ENCODE measurements at regions not wholly inside any gene's neighbourhood (a gene's known extent, or its start where the extent isn't known, plus 50 kb on each side); places are given as distances from the start of the nearest gene placed in this dataset.

- Histone ChIP-seq H3K27me3 (ENCODE audit: control insufficient read depth, insufficient read depth, low read length) (peaks cover 4% of the 10 kb centered on the region), H2BK120ac (ENCODE audit: low read depth, low read length) (no peak overlapping the region), H3K56ac (ENCODE audit: extremely low read depth, insufficient read depth, low read length) (no peak overlapping the region), H2AFZ (replicated peaks; ENCODE audit: low read length, poor library complexity) (no peak overlapping the region), H3K23ac (ENCODE audit: low read depth, low read length) (no peak overlapping the region), H4K91ac (ENCODE audit: insufficient read depth, low read depth, low read length) (no peak overlapping the region), H3K4me2 (ENCODE audit: low read depth, low read length) (no peak overlapping the region), H3K79me1 (ENCODE audit: low read depth in 1 of 2, low read length in 2 of 2) (no peaks in the 10 kb centered on the region), H2AK5ac (ENCODE audit: low read depth, low read length) (no peak overlapping the region), H3K9me1 (ENCODE audit: insufficient read depth, low read length) (no peaks in the 10 kb centered on the region), H3K18ac (ENCODE audit: low read depth, low read length) (no peak overlapping the region), H4K8ac (ENCODE audit: low read depth in 2 of 2, low read length in 2 of 2) (no peak overlapping the region), H3K36me3 (ENCODE audit: control insufficient read depth, insufficient read depth, low read length) (no peaks in the 10 kb centered on the region), H2BK15ac (ENCODE audit: low read depth, low read length) (no peak overlapping the region), H3K9ac (ENCODE audit: low read depth, low read length) (no peak overlapping the region), H3K27ac (ENCODE audit: insufficient read depth, low read length) (no peak overlapping the region), H3K4me3 (ENCODE audit: insufficient read depth, low read depth, low read length) (no peak overlapping the region), H4K5ac (ENCODE audit: low read depth, low read length) (no peak overlapping the region), H2BK5ac (ENCODE audit: low read depth, low read length, poor library complexity, severe bottlenecking) (no peak overlapping the region), H3K9me3 (ENCODE audit: control insufficient read depth, insufficient read depth, low read length) (no peaks in the 10 kb centered on the region), H3K4ac (ENCODE audit: low read depth, low read length) (no peak overlapping the region), H2BK20ac (ENCODE audit: low read depth, low read length) (no peak overlapping the region), H3K14ac (replicated peaks; ENCODE audit: low read depth, low read length) (no peak overlapping the region), H2AK9ac (replicated peaks; ENCODE audit: low read depth, low read length, poor library complexity) (no peak overlapping the region), H3K4me1 (ENCODE audit: control insufficient read depth, insufficient read depth, low read length) (no peaks in the 10 kb centered on the region), H4K20me1 (ENCODE audit: insufficient read depth, low read length) (no peaks in the 10 kb centered on the region)
- ATAC-seq (ENCODE audit: low read depth) (no peak), DNase-seq (no peak)
- TF ChIP-seq CHD1 (IDR thresholded peaks at IDR 0.05; ENCODE audit: low read depth, low read length) (no peak), USF2 (IDR thresholded peaks at IDR 0.05; ENCODE audit: low read depth, low read length) (no peak), MAFK (IDR thresholded peaks at IDR 0.05; ENCODE audit: low read depth, low read length) (no peak), FOS (IDR thresholded peaks at IDR 0.05; ENCODE audit: low read depth, low read length) (no peak), RCOR1 (IDR thresholded peaks at IDR 0.05; ENCODE audit: insufficient replicate concordance, low read length) (no peak), CTCF (conservative IDR thresholded peaks at IDR 0.05; ENCODE audit: low read depth, low read length) (no peak), ELK1 (IDR thresholded peaks at IDR 0.05; ENCODE audit: borderline replicate concordance, low read depth, low read length) (no peak), POLR2A (IDR thresholded peaks at IDR 0.05; ENCODE audit: low read depth, low read length) (no peak), SMC3 (IDR thresholded peaks at IDR 0.05; ENCODE audit: low read depth, low read length) (no peak), RAD21 (IDR thresholded peaks at IDR 0.05; ENCODE audit: low read length) (no peak), BHLHE40 (IDR thresholded peaks at IDR 0.05; ENCODE audit: low read depth, low read length) (no peak), NFE2L2 (IDR thresholded peaks at IDR 0.05; ENCODE audit: low read depth, low read length) (no peak), RFX5 (IDR thresholded peaks at IDR 0.05; ENCODE audit: low read depth, low read length) (no peak), CEBPB (IDR thresholded peaks at IDR 0.05; ENCODE audit: low read depth, low read length) (no peak), MAZ (IDR thresholded peaks at IDR 0.05; ENCODE audit: borderline replicate concordance, low read depth, low read length) (no peak), MXI1 (IDR thresholded peaks at IDR 0.05; ENCODE audit: borderline replicate concordance, low read depth, low read length) (no peak)
- intact Hi-C loops (cut with micrococcal nuclease), result no loop called here
- dilution Hi-C loops (cut with HindIII; ENCODE audit: low sequenced_read_pairs, unreplicated experiment), result no loop called here
- no TSS peak for BruUV-seq (replicated peaks)
- in situ Hi-C loops (cut with MboI; ENCODE audit: low sequenced_read_pairs), result no loop called here
- CTCF ChIA-PET, result interaction anchor here (0.7 kb wide), 1 partner anchor 1388 kb away, joined by 4 read pairs; no protein-coding TSS in a partner anchor
- no CpG with 5 or more reads among the region's 7 CpGs for WGBS, 2 experiments (ENCODE audit: extremely low coverage in 2 of 2, insufficient read length in 1 of 2)
- POLR2A ChIA-PET (ENCODE audit: unreplicated experiment), result no interaction called here
Observed at GRCh38 chr6:125558241-125558843, 191.1 kb upstream of the HEY2 start.
